ENCODE measurements at regions not wholly inside any gene's neighbourhood (a gene's known extent, or its start where the extent isn't known, plus 50 kb on each side); places are given as distances from the start of the nearest gene placed in this dataset.

- no peaks in the 10 kb centered on the region for H4K20me1 ChIP-seq (ENCODE audit: insufficient read depth, low read length)
- H3K36me3 ChIP-seq (ENCODE audit: insufficient read depth, low read length): no peaks in the 10 kb centered on the region
- H3K79me2 ChIP-seq (ENCODE audit: insufficient read depth, low read length): no peaks in the 10 kb centered on the region
- H3K9me2 ChIP-seq (ENCODE audit: low read depth, low read length): no peaks in the 10 kb centered on the region
- no peak overlapping the region for H3K4me2 ChIP-seq (ENCODE audit: low read length)
- TF ChIP-seq EZH2 (IDR thresholded peaks at IDR 0.05; ENCODE audit: borderline replicate concordance, low read length): no peak
- no peak for TF ChIP-seq CTCF (IDR thresholded peaks at IDR 0.05; ENCODE audit: low read length)
- H3K27ac ChIP-seq (ENCODE audit: low read depth, low read length, poor library complexity, severe bottlenecking): no peak overlapping the region
- H3K9me3 ChIP-seq (ENCODE audit: low read length): no peaks in the 10 kb centered on the region
- H3K4me1 ChIP-seq (ENCODE audit: insufficient read depth, low read length, severe bottlenecking): no peaks in the 10 kb centered on the region
- no peaks in the 10 kb centered on the region for H3K27me3 ChIP-seq (ENCODE audit: insufficient read depth, low read length)
- no peaks in the 10 kb centered on the region for H3F3A ChIP-seq (ENCODE audit: insufficient read depth, low read length)
- H2AFZ ChIP-seq (ENCODE audit: low read length): no peak overlapping the region
- no peak overlapping the region for H3K9ac ChIP-seq (ENCODE audit: low read length)
- no peak overlapping the region for H3K4me3 ChIP-seq (ENCODE audit: low read depth, low read length, poor library complexity, severe bottlenecking)
Observed at GRCh38 chr2:140178234-140178633, 1398.0 kb upstream of the NXPH2 start.

GRCh38 chr2:140177086-140177485 is 1396.9 kb upstream of the NXPH2 start:
- Histone ChIP-seq H3K9me3 (ENCODE audit: low read length) (no peaks in the 10 kb centered on the region), H3K36me3 (ENCODE audit: insufficient read depth, low read length) (no peaks in the 10 kb centered on the region), H3K4me3 (ENCODE audit: low read depth, low read length, poor library complexity, severe bottlenecking) (no peak overlapping the region), H3K9ac (ENCODE audit: low read length) (no peak overlapping the region), H3K79me2 (ENCODE audit: insufficient read depth, low read length) (no peaks in the 10 kb centered on the region), H3K27ac (ENCODE audit: low read depth, low read length, poor library complexity, severe bottlenecking) (no peak overlapping the region), H3K4me1 (ENCODE audit: insufficient read depth, low read length, severe bottlenecking) (no peaks in the 10 kb centered on the region), H3K4me2 (ENCODE audit: low read length) (no peak overlapping the region), H4K20me1 (ENCODE audit: insufficient read depth, low read length) (no peaks in the 10 kb centered on the region), H3F3A (ENCODE audit: insufficient read depth, low read length) (no peaks in the 10 kb centered on the region), H3K27me3 (ENCODE audit: insufficient read depth, low read length) (no peaks in the 10 kb centered on the region), H3K9me2 (ENCODE audit: low read depth, low read length) (no peaks in the 10 kb centered on the region), H2AFZ (ENCODE audit: low read length) (no peak overlapping the region)
- TF ChIP-seq EZH2 (IDR thresholded peaks at IDR 0.05; ENCODE audit: borderline replicate concordance, low read length): no peak
- no peak for TF ChIP-seq CTCF (IDR thresholded peaks at IDR 0.05; ENCODE audit: low read length)

GRCh38 chr2:140173790-140174189 is 1393.6 kb upstream of the NXPH2 start:
- H3K9ac ChIP-seq (ENCODE audit: low read length): no peak overlapping the region
- no peaks in the 10 kb centered on the region for H3K36me3 ChIP-seq (ENCODE audit: insufficient read depth, low read length)

More at GRCh38 chr2:140173790-140174189, 1393.6 kb upstream of the NXPH2 start:
- Histone ChIP-seq H4K20me1 (ENCODE audit: insufficient read depth, low read length) (no peaks in the 10 kb centered on the region), H3K4me1 (ENCODE audit: insufficient read depth, low read length, severe bottlenecking) (no peaks in the 10 kb centered on the region), H2AFZ (ENCODE audit: low read length) (no peak overlapping the region), H3K79me2 (ENCODE audit: insufficient read depth, low read length) (no peaks in the 10 kb centered on the region), H3K27ac (ENCODE audit: low read depth, low read length, poor library complexity, severe bottlenecking) (no peak overlapping the region), H3K9me2 (ENCODE audit: low read depth, low read length) (no peaks in the 10 kb centered on the region), H3K9me3 (ENCODE audit: low read length) (no peaks in the 10 kb centered on the region), H3K4me2 (ENCODE audit: low read length) (no peak overlapping the region), H3K4me3 (ENCODE audit: low read depth, low read length, poor library complexity, severe bottlenecking) (no peak overlapping the region), H3F3A (ENCODE audit: insufficient read depth, low read length) (no peaks in the 10 kb centered on the region), H3K27me3 (ENCODE audit: insufficient read depth, low read length) (no peaks in the 10 kb centered on the region)
- no peak for TF ChIP-seq EZH2 (IDR thresholded peaks at IDR 0.05; ENCODE audit: borderline replicate concordance, low read length)
- no peak for TF ChIP-seq CTCF (IDR thresholded peaks at IDR 0.05; ENCODE audit: low read length)

All from OCI-LY1 (cell line).